Common myeloid progenitor, CD34-positive (primary cell): ENCODE measurements at regions not wholly inside any gene's neighbourhood (a gene's known extent, or its start where the extent isn't known, plus 50 kb on each side); places are given as distances from the start of the nearest gene placed in this dataset.
"Not testable (repeated sequence)": the region's sequence is repeated elsewhere in the genome, so short reads cannot be mapped to it uniquely, and the experiment has no call there.

Experiments
- CTCF ChIA-PET: fragments of 350-600 bp; sonication (Branson Sonifier 250); formaldehyde crosslinking; loops from one replicate; lab custom pipeline; 2021; ENCODE audit warnings: antibody characterized with exemption; lab: Charles Lee
- POLR2A ChIA-PET: fragments of 350-600 bp; sonication (Branson Sonifier 250); formaldehyde crosslinking; loops from one replicate; lab custom pipeline; 2021; ENCODE audit warnings: antibody characterized with exemption; lab: Charles Lee
- DNase-seq, 3 donors: peaks; one replicate each; pipeline versions ENCODE4 v3.0.0 to v3.0.0-alpha.2; 2013
- H3K27ac ChIP-seq, 2 experiments: 1 replicate in 1 of 2; 2 replicates in 1 of 2; pipeline ENCODE4 v1.7.0; 2013; ENCODE audit warnings: inconsistent platforms in 2 of 2, low read length in 2 of 2, mild to moderate bottlenecking in 2 of 2, low read depth in 1 of 2, moderate library complexity in 1 of 2; ENCODE audit not compliant: severe bottlenecking in 2 of 2, insufficient read depth in 1 of 2, poor library complexity in 1 of 2
- H3K27me3 ChIP-seq, 5 experiments: replicated peaks in 2 of 5; 1 replicate in 3 of 5; 2 replicates in 2 of 5; pipeline versions ENCODE4 v1.6.1 to v1.7.0; 2013; ENCODE audit warnings: low read length in 4 of 5, mild to moderate bottlenecking in 2 of 5, moderate library complexity in 2 of 5, inconsistent platforms in 1 of 5; ENCODE audit not compliant: insufficient read depth in 5 of 5, control insufficient read depth in 4 of 5
- H3K36me3 ChIP-seq, 4 experiments: 1 replicate in 2 of 4; 2 replicates in 2 of 4; pipeline versions ENCODE4 v1.6.1 to v1.7.0; 2013; ENCODE audit warnings: low read length in 3 of 4, control low read depth in 1 of 4, mild to moderate bottlenecking in 1 of 4; ENCODE audit not compliant: control insufficient read depth in 4 of 4, insufficient read depth in 4 of 4
- H3K4me1 ChIP-seq, 4 experiments: 1 replicate in 3 of 4; 2 replicates in 1 of 4; pipeline versions ENCODE4 v1.6.1 to v1.7.1; 2013; ENCODE audit warnings: low read length in 3 of 4, mild to moderate bottlenecking in 3 of 4, control low read depth in 1 of 4, inconsistent platforms in 1 of 4, moderate library complexity in 1 of 4; ENCODE audit not compliant: control insufficient read depth in 4 of 4, insufficient read depth in 4 of 4; ENCODE audit errors: control extremely low read depth in 1 of 4
- H3K4me3 ChIP-seq, 7 experiments: 1 replicate in 4 of 7; 2 replicates in 3 of 7; pipeline versions ENCODE4 v1.5.1 to v1.7.0; 2013; ENCODE audit warnings: mild to moderate bottlenecking in 7 of 7, low read length in 6 of 7, moderate library complexity in 6 of 7, inconsistent platforms in 2 of 7, low read depth in 2 of 7, control low read depth in 1 of 7; ENCODE audit not compliant: insufficient read depth in 4 of 7, control insufficient read depth in 1 of 7; ENCODE audit errors: extremely low read depth in 1 of 7
- H3K9me3 ChIP-seq, 5 experiments: 1 replicate in 4 of 5; 2 replicates in 1 of 5; pipeline versions ENCODE4 v1.6.1 to v1.7.1; 2013; ENCODE audit warnings: low read length in 4 of 5, mild to moderate bottlenecking in 2 of 5, inconsistent platforms in 1 of 5, low read depth in 1 of 5, moderate library complexity in 1 of 5; ENCODE audit not compliant: control insufficient read depth in 4 of 5, insufficient read depth in 2 of 5; ENCODE audit errors: control extremely low read depth in 1 of 5
- WGBS: methylation state at CpG from one replicate; pipeline ENCODE4 v1.1.5; 2013; ENCODE audit not compliant: insufficient coverage; 5-methylcytosine and 5-hydroxymethylcytosine counted together

DNA sequence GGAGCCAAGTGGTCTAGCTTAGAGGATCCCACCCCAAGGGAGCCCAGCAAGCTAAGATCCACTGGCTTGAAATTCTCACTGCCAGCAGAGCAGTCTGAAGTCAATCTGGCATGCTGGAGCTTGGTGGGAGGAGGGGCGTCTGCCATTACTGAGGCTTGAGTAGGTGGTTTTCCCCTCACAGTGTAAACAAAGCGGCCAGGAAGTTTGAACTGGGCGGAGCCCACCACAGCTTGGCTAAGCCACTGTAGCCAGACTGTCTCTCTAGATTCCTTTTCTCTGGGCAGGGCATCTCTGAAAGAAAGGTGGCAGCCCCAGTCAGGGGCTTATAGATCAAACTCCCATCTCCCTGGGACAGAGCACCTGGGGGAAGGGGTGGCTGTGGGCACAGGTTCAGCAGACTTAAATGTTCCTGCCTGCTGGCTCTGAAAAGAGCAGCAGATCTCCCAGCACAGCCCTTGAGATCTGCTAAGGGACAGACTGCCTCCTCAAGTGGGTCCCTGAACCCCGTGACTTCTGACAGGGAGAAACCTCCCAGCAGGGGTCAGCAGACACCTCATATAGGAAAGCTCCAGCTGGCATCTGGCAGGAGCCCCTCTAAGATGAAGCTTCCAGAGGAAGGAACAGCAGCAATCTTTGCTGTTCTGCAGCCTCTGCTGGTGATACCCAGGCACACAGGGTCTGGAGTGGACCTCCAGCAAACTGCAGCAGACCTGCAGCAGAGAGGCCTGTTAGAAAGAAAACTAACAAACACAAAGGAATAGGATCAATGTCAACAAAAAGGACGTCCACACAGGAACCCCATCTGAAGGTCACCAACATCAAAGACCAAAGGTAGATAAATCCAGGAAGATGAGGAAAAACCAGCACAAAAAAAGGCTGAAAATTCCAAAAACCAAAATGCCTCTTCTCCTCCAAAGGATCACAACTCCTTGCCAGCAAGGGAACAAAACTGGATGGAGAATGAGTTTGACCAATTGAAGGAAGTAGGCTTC lies 215.6 kb upstream of the TET2 start:
- H3K36me3 ChIP-seq, POLR2A ChIA-PET, H3K9me3 ChIP-seq, H3K27me3 ChIP-seq: not testable (repeated sequence)
- 27% methylated on average over 4 of the region's 5 CpGs for WGBS
- Histone ChIP-seq H3K4me1 (peaks cover 0 to 14% (median 9%) of the 10 kb centered on the region in 4 experiments), H3K4me3 (peak overlapping the region in 3 of 7 experiments; percentile 15 to 28 (median 19)), H3K27ac (peak overlapping the region in 1 of 2 experiments; percentile 46)
- DNase-seq = peak; percentile 77 to 89 (median 86)
- CTCF ChIA-PET = interaction anchor here (0.6 to 1.9 kb wide), 11 partner anchors 13 to 541 kb away, joined by 3 to 6 read pairs (median 4); no protein-coding TSS in a partner anchor

- ChIA-PET POLR2A (no interaction called here), CTCF (no interaction called here)
- Histone ChIP-seq H3K27me3 (no peaks in the 10 kb centered on the region), H3K36me3 (no peaks in the 10 kb centered on the region), H3K4me3 (no peak overlapping the region), H3K9me3 (no peaks in the 10 kb centered on the region), H3K27ac (no peak overlapping the region), H3K4me1 (peaks cover 0 to 12% (median under 1%) of the 10 kb centered on the region in 4 experiments)
- DNase-seq = peak in 2 of 3 donors; percentile 33 to 55
- no CpG with 5 or more reads among the region's 1 CpG for WGBS
Observed at GRCh38 chr4:104938624-104939023, 208.1 kb upstream of the TET2 start.

DNA sequence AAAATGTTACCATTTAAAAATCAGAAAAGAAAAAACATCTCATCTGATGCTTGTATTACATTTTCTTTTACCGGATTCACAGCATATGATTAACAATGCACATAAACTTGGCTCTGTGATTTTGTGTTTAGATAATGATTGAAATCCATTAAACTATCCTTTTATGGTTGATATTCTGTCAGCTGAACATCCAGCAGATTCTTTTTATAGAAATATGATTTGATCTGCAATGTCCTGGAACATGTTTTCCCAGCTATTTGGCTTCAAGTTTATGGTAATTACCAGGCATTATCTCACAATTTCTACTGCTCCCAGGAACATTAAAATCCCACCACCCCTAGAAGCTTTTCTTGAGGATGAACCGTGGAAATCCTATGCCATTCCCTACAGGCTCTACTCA lies 205.7 kb upstream of the TET2 start:
- ChIA-PET POLR2A (no interaction called here), CTCF (interaction anchor here (1.2 kb wide), 1 partner anchor 10 kb away, joined by 4 read pairs; no protein-coding TSS in a partner anchor)
- no peak overlapping the region for H3K27ac ChIP-seq

GRCh38 chr4:104941661-104942062 lies 205.0 kb upstream of the TET2 start:
- 100% methylated on average over 1 of the region's 1 CpG for WGBS
- no peaks in the 10 kb centered on the region for H3K9me3 ChIP-seq
- DNase-seq = peak in 1 of 3 donors; percentile 23
- ChIA-PET CTCF (interaction anchor here (1.0 to 1.2 kb wide), 3 partner anchors 8 to 13 kb away, joined by 3 to 4 read pairs (median 3); no protein-coding TSS in a partner anchor), POLR2A (no interaction called here)
- H3K27ac ChIP-seq = no peak overlapping the region
- H3K4me1 ChIP-seq = peaks cover 0 to 30% (median 2%) of the 10 kb centered on the region in 4 experiments
- no peak overlapping the region for H3K4me3 ChIP-seq
- H3K36me3 ChIP-seq = no peaks in the 10 kb centered on the region
- H3K27me3 ChIP-seq = no peaks in the 10 kb centered on the region

More for the DNA sequence above, 205.7 kb upstream of the TET2 start:
- Histone ChIP-seq H3K36me3 (no peaks in the 10 kb centered on the region), H3K4me3 (no peak overlapping the region), H3K4me1 (peaks cover 0 to 30% (median 2%) of the 10 kb centered on the region in 4 experiments), H3K9me3 (no peaks in the 10 kb centered on the region), H3K27me3 (no peaks in the 10 kb centered on the region)
- WGBS = no CpG with 5 or more reads among the region's 2 CpGs
- no peak for DNase-seq

DNA sequence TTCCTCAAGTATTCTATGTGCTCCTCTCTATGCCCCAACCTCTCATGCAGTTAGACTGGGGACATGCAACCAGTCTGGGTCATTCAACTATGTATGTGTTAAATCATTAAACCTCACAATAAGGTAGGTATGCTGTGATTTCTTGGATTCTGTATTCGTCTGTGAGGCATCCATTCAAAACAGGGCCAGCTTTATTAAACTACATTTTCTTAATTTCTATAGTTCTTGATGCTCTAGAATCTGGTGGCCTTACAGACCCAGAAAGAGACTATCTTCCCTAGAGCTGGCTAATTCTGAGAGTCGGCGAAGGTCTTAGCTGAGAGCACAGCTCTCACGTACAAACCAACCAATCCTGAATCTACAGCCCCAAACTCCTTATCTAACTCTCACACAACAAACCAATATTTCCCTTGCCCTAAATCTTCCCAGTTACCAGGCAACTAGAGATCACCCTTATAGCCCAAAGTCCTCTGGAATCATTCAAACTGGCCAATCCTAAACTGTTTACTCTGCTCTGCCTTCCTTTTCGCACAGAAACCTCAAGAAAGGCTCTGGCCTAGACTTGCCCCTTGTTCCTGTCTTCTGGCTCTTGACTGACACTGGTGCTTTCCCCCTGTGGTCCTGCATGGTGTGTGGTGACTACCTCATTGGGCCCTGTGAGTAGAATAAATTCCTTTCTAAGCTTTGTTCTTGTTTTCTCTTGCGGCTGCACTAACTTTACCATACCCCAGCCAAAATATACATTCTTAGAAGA lies 203.5 kb upstream of the TET2 start:
- Histone ChIP-seq H3K27me3 (no peaks in the 10 kb centered on the region), H3K36me3 (no peaks in the 10 kb centered on the region), H3K4me3 (peak overlapping the region in 3 of 7 experiments; percentile 29 to 66 (median 52)), H3K9me3 (no peaks in the 10 kb centered on the region), H3K27ac (peak overlapping the region; percentile 64 to 82), H3K4me1 (peaks cover 0 to 30% (median 2%) of the 10 kb centered on the region in 4 experiments)
- 6% methylated on average over 4 of the region's 6 CpGs for WGBS
- CTCF ChIA-PET = interaction anchor here (0.6 to 2.6 kb wide), 8 partner anchors 12 to 531 kb away, joined by 3 to 12 read pairs (median 3); partner anchors contain the start of gene PPA2
- POLR2A ChIA-PET = interaction anchor here (0.9 to 1.0 kb wide), 2 partner anchors 202 to 204 kb away, joined by 3 to 4 read pairs; partner anchors contain the start of gene TET2
- DNase-seq = peak; percentile 95 to 99 (median 97)

- H3K4me1 ChIP-seq = peaks cover 0 to 35% (median 2%) of the 10 kb centered on the region in 4 experiments
- CTCF ChIA-PET = interaction anchor here (1.0 to 2.6 kb wide), 3 partner anchors 14 to 527 kb away, joined by 3 to 12 read pairs (median 6); no protein-coding TSS in a partner anchor
- peak overlapping the region in 2 of 7 experiments; percentile 52 to 66 for H3K4me3 ChIP-seq
- H3K9me3 ChIP-seq = no peaks in the 10 kb centered on the region
- no peak for DNase-seq
- no peaks in the 10 kb centered on the region for H3K36me3 ChIP-seq
- H3K27ac ChIP-seq = peak overlapping the region; percentile 64 to 82
- H3K27me3 ChIP-seq = no peaks in the 10 kb centered on the region
- POLR2A ChIA-PET = no interaction called here
Observed at GRCh38 chr4:104944596-104944995, 202.1 kb upstream of the TET2 start.
